SKM-1 treated with dmso at 0.1 percent for 144 hours (cell line): ENCODE measurements at regions not wholly inside any gene's neighbourhood (a gene's known extent, or its start where the extent isn't known, plus 50 kb on each side); places are given as distances from the start of the nearest gene placed in this dataset.
A peak's percentile ranks its signal among the peaks of the same experiment; 100 is the strongest.
"Not testable (repeated sequence)": the region's sequence is repeated elsewhere in the genome, so short reads cannot be mapped to it uniquely, and the experiment has no call there.

ENCODE experiments used
- DNase-seq: peaks from one replicate; lab custom pipeline; 2025; ENCODE audit not compliant: unreplicated experiment; lab: John Stamatoyannopoulos, UW

GRCh38 chr9:1839909-1840308 lies 175.2 kb upstream of the SMARCA2 start:
- DNase-seq: no peak

- no peak for DNase-seq
These were observed 169.7 kb upstream of the SMARCA2 start for GRCh38 chr9:1845425-1845824.

- DNase-seq: no peak
These were observed 159.4 kb upstream of the SMARCA2 start for GRCh38 chr9:1855726-1856125.

- DNase-seq: no peak
These were observed 157.3 kb upstream of the SMARCA2 start for GRCh38 chr9:1857808-1858207.

GRCh38 chr9:1869843-1870242 lies 145.3 kb upstream of the SMARCA2 start:
- peak; percentile 10 for DNase-seq

- DNase-seq: no peak
These were observed 144.2 kb upstream of the SMARCA2 start for GRCh38 chr9:1870915-1871314.

- no peak for DNase-seq
These were observed 143.3 kb upstream of the SMARCA2 start for GRCh38 chr9:1871626-1872419.

GRCh38 chr9:1875251-1875851 lies 139.8 kb upstream of the SMARCA2 start:
- DNase-seq: no peak

- DNase-seq: no peak
These were observed 139.2 kb upstream of the SMARCA2 start for GRCh38 chr9:1875921-1876448.

- no peak for DNase-seq
These were observed 138.2 kb upstream of the SMARCA2 start for GRCh38 chr9:1876891-1877496.

GRCh38 chr9:1877951-1878350 lies 137.2 kb upstream of the SMARCA2 start:
- no peak for DNase-seq

- no peak for DNase-seq
These were observed 136.3 kb upstream of the SMARCA2 start for GRCh38 chr9:1878811-1879210.

GRCh38 chr9:1879501-1879900 lies 135.6 kb upstream of the SMARCA2 start:
- DNase-seq: no peak

GRCh38 chr9:1880038-1880565 lies 135.0 kb upstream of the SMARCA2 start:
- no peak for DNase-seq

GRCh38 chr9:1881708-1882295 lies 133.3 kb upstream of the SMARCA2 start:
- no peak for DNase-seq

- DNase-seq: no peak
These were observed 132.3 kb upstream of the SMARCA2 start for GRCh38 chr9:1882711-1883403.

- DNase-seq: no peak
These were observed 124.9 kb upstream of the SMARCA2 start for GRCh38 chr9:1890201-1890600.

GRCh38 chr9:1890816-1891215 lies 124.3 kb upstream of the SMARCA2 start:
- no peak for DNase-seq

- not testable (repeated sequence) for DNase-seq
These were observed 112.0 kb upstream of the SMARCA2 start for GRCh38 chr9:1903080-1903704.

GRCh38 chr9:1907465-1907864 lies 107.7 kb upstream of the SMARCA2 start:
- DNase-seq: no peak
